CD4-positive, alpha-beta T cell (primary cell): ENCODE measurements at regions not wholly inside any gene's neighbourhood (a gene's known extent, or its start where the extent isn't known, plus 50 kb on each side); places are given as distances from the start of the nearest gene placed in this dataset.

ENCODE experiments used
- ATAC-seq: fragments of 200-7000 bp; cut with Tn5 transposase; one replicate; pipeline ENCODE4 v1.10.0; 2022; ENCODE audit warnings: mild to moderate bottlenecking; ENCODE audit not compliant: poor library complexity
- CTCF ChIA-PET: fragments of 350-600 bp; sonication (Branson Sonifier 250); formaldehyde crosslinking; loops from one replicate; lab custom pipeline; 2021; ENCODE audit warnings: antibody characterized with exemption, inconsistent platforms; lab: Charles Lee
- POLR2A ChIA-PET: fragments of 350-600 bp; sonication (Branson Sonifier 250); formaldehyde crosslinking; loops from one replicate; lab custom pipeline; 2021; ENCODE audit warnings: antibody characterized with exemption, inconsistent platforms; lab: Charles Lee
- DNase-seq, 14 experiments: peaks; one replicate each; pipeline ENCODE4 v3.0.0-alpha.2; 2013 to 2020; ENCODE audit warnings: mixed read lengths in 2 of 14
- H3K27ac ChIP-seq, 2 donors: one replicate each; pipeline versions ENCODE4 v1.5.1 to v1.7.0; 2013; ENCODE audit warnings: low read length in 2 of 2, low read depth in 1 of 2, mild to moderate bottlenecking in 1 of 2
- H3K27me3 ChIP-seq, 2 experiments: 1 replicate in 1 of 2; 2 replicates in 1 of 2; pipeline versions ENCODE4 v1.6.1 to v1.7.0; 2013; ENCODE audit warnings: low read length in 2 of 2, control low read depth in 1 of 2, mild to moderate bottlenecking in 1 of 2, moderate library complexity in 1 of 2; ENCODE audit not compliant: insufficient read depth in 2 of 2, control insufficient read depth in 1 of 2
- H3K36me3 ChIP-seq: one replicate; pipeline ENCODE4 v1.6.1; 2013; ENCODE audit warnings: low read length, control low read depth; ENCODE audit not compliant: insufficient read depth
- H3K4me1 ChIP-seq: one replicate; pipeline ENCODE4 v1.6.1; 2013; ENCODE audit warnings: low read length, control low read depth; ENCODE audit not compliant: insufficient read depth
- H3K4me3 ChIP-seq: one replicate; pipeline ENCODE4 v1.5.1; 2013; ENCODE audit warnings: mild to moderate bottlenecking, low read length, moderate library complexity
- H3K9me3 ChIP-seq, 2 experiments: 1 replicate in 1 of 2; 2 replicates in 1 of 2; pipeline versions ENCODE4 v1.6.1 to v1.7.0; 2013; ENCODE audit warnings: low read length in 2 of 2, mild to moderate bottlenecking in 2 of 2, control low read depth in 1 of 2, moderate library complexity in 1 of 2; ENCODE audit not compliant: control insufficient read depth in 1 of 2, insufficient read depth in 1 of 2
- H3K27ac Mint-ChIP-seq: one replicate; pipeline ENCODE4 v1.8.0; 2020; ENCODE audit warnings: mixed read lengths
- H3K27me3 Mint-ChIP-seq: one replicate; pipeline ENCODE4 v1.8.0; 2021; ENCODE audit warnings: mixed read lengths
- H3K36me3 Mint-ChIP-seq: one replicate; pipeline ENCODE4 v1.8.0; 2021; ENCODE audit warnings: low read depth, mixed read lengths
- H3K4me1 Mint-ChIP-seq: one replicate; pipeline ENCODE4 v1.8.0; 2021; ENCODE audit warnings: low read depth, mixed read lengths
- H3K4me3 Mint-ChIP-seq: one replicate; pipeline ENCODE4 v1.8.0; 2020; ENCODE audit warnings: mild to moderate bottlenecking, mixed read lengths
- H3K9me3 Mint-ChIP-seq: one replicate; pipeline ENCODE4 v1.8.0; 2020; ENCODE audit warnings: mixed read lengths
- intact Hi-C, 2 experiments: fragments of 100-400 bp; cut with DNase I in 1 of 2; cut with micrococcal nuclease in 1 of 2; formaldehyde crosslinking; loops; one replicate each; pipeline versions ENCODE4 v1.15.1 to v1.9.0; 2023 to 2025; cut with DNase I, micrococcal nuclease
- TF ChIP-seq, protein P1 (sequence below): fragments of 200-600 bp; IDR thresholded peaks from one replicate; pipeline ENCODE4 v1.8.0; 2022; ENCODE audit warnings: antibody characterized with exemption, mild to moderate bottlenecking

DNA sequence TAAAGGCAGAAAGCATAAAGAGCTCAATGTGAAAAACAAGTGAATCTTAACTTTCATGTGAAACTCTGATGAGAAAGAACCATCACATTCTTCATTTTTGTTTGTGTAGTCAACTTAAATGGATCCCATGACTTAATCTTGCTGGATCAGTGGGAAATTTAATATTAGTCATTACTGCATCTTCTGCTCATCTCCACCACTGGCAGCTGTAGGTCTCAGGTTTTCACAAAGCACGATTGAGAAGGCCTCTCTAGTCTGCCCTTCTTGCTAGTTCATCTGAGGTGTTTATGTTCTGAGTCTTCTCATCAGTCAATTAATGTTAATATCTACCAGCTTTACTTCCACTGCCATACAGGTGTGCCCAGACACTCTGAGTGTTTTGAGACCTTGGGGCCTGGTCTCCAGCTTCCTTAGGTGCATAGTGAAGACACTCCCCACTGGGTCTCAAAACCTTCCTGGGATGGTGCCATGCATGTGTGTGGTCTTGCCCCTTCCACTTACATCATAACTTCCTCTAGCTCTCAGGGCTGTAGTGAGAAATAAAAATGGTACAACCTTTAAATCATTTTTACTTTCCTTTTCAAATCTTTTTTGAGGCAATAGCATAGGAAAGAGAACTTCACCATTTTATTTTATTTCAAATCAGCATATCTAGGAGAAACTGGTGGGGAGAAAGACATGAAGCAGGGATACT lies 421.6 kb upstream of the CBLB start:
- ChIA-PET CTCF (no interaction called here), POLR2A (no interaction called here)
- ATAC-seq (no peak), DNase-seq (peak in 1 of 14 experiments; percentile 15)
- TF ChIP-seq, protein P1, sequence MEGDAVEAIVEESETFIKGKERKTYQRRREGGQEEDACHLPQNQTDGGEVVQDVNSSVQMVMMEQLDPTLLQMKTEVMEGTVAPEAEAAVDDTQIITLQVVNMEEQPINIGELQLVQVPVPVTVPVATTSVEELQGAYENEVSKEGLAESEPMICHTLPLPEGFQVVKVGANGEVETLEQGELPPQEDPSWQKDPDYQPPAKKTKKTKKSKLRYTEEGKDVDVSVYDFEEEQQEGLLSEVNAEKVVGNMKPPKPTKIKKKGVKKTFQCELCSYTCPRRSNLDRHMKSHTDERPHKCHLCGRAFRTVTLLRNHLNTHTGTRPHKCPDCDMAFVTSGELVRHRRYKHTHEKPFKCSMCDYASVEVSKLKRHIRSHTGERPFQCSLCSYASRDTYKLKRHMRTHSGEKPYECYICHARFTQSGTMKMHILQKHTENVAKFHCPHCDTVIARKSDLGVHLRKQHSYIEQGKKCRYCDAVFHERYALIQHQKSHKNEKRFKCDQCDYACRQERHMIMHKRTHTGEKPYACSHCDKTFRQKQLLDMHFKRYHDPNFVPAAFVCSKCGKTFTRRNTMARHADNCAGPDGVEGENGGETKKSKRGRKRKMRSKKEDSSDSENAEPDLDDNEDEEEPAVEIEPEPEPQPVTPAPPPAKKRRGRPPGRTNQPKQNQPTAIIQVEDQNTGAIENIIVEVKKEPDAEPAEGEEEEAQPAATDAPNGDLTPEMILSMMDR: no peak
- H3K27ac Mint-ChIP-seq: no peak overlapping the region
- no peaks in the 10 kb centered on the region for H3K27me3 ChIP-seq
- H3K4me1 ChIP-seq: no peaks in the 10 kb centered on the region
- H3K4me3 ChIP-seq: no peak overlapping the region
- H3K4me3 Mint-ChIP-seq: no peak overlapping the region
- H3K36me3 ChIP-seq: no peaks in the 10 kb centered on the region
- H3K36me3 Mint-ChIP-seq: no peaks in the 10 kb centered on the region
- peaks cover 9% of the 10 kb centered on the region for H3K4me1 Mint-ChIP-seq
- H3K9me3 Mint-ChIP-seq: peaks cover 2% of the 10 kb centered on the region
- H3K27me3 Mint-ChIP-seq: no peaks in the 10 kb centered on the region
- intact Hi-C loops: no loop called here
- H3K27ac ChIP-seq: no peak overlapping the region
- no peaks in the 10 kb centered on the region for H3K9me3 ChIP-seq

DNA sequence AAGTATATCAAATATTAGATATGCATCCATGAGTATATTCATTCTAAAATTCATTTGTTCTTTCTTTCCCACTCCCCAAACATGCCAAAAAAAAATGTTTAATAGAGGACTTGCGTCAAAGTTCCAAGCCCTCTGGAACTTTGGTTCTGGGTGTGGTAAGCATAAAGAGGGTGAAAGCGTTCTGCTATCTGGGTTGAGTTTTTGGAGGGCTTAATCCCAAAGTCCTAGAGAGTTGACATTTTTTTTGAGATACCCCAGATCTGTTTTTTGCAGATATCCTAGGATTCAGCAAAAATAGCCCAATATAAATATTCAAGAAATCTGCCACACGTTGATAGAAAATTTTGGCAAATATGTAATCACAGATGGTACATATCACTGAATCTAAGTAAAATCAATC lies 424.3 kb upstream of the CBLB start:
- POLR2A ChIA-PET: no interaction called here
- Mint-ChIP-seq H3K27ac (no peak overlapping the region), H3K4me1 (peaks cover 9% of the 10 kb centered on the region), H3K27me3 (no peaks in the 10 kb centered on the region), H3K36me3 (no peaks in the 10 kb centered on the region), H3K9me3 (no peaks in the 10 kb centered on the region), H3K4me3 (no peak overlapping the region)
- ATAC-seq: no peak
- intact Hi-C loops: no loop called here
- TF ChIP-seq, protein P1: no peak
- Histone ChIP-seq H3K9me3 (no peaks in the 10 kb centered on the region), H3K27ac (no peak overlapping the region), H3K4me1 (no peaks in the 10 kb centered on the region), H3K27me3 (no peaks in the 10 kb centered on the region), H3K36me3 (no peaks in the 10 kb centered on the region), H3K4me3 (no peak overlapping the region)
- no peak for DNase-seq
- CTCF ChIA-PET: no interaction called here

DNA sequence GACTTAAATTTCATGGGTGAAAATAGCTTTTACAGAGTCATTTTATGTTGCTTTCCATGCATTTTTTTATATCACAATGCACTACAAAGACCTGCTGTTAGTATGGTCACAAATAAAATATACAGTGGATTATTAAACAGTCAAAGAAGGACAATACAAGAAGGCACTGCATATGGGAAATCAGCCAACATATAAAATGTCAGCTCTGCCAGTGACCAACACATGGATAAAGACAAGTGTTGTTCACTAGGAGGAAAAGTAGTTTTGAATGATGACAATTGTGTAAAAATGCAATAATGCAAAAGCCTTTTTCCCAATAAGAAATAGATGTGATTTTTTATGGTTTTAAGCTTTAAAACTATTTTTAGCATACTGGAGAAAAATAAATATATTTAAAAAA lies 425.3 kb upstream of the CBLB start:
- Mint-ChIP-seq H3K9me3 (no peaks in the 10 kb centered on the region), H3K27me3 (no peaks in the 10 kb centered on the region), H3K4me1 (peaks cover 10% of the 10 kb centered on the region), H3K36me3 (no peaks in the 10 kb centered on the region), H3K27ac (no peak overlapping the region), H3K4me3 (no peak overlapping the region)
- Histone ChIP-seq H3K4me3 (no peak overlapping the region), H3K4me1 (no peaks in the 10 kb centered on the region), H3K27ac (no peak overlapping the region), H3K27me3 (no peaks in the 10 kb centered on the region), H3K36me3 (no peaks in the 10 kb centered on the region), H3K9me3 (no peaks in the 10 kb centered on the region)
- TF ChIP-seq, protein P1: no peak
- ATAC-seq (no peak), DNase-seq (no peak)
- POLR2A ChIA-PET: no interaction called here
- CTCF ChIA-PET: interaction anchor here (0.8 to 1.0 kb wide), 2 partner anchors 37 to 334 kb away, joined by 3 read pairs; no protein-coding TSS in a partner anchor
- intact Hi-C loops: no loop called here
